Lung (tissue), 11 donors: ENCODE measurements at regions not wholly inside any gene's neighbourhood (a gene's known extent, or its start where the extent isn't known, plus 50 kb on each side); places are given as distances from the start of the nearest gene placed in this dataset.

ENCODE experiments used
- ATAC-seq: fragments of 200-7000 bp; cut with Tn5 transposase; one replicate; pipeline ENCODE4 v1.9.1; 2020; ENCODE audit warnings: moderate number of reproducible peaks; ENCODE audit not compliant: insufficient read depth, low FRiP score
- DNase-seq, 3 donors: peaks; one replicate each; pipeline ENCODE4 v3.0.0-alpha.2; 2013 to 2017
- H3K27ac ChIP-seq, 2 donors: one replicate each; pipeline ENCODE4 v1.5.1; 2013; ENCODE audit warnings: mild to moderate bottlenecking in 2 of 2, moderate library complexity in 2 of 2, control low read depth in 1 of 2, inconsistent platforms in 1 of 2, low read depth in 1 of 2, low read length in 1 of 2
- H3K27me3 ChIP-seq, 3 donors: one replicate each; pipeline ENCODE4 v1.5.1; 2013; ENCODE audit warnings: low read length in 2 of 3; ENCODE audit not compliant: control insufficient read depth in 3 of 3, insufficient read depth in 3 of 3
- H3K36me3 ChIP-seq, 4 donors: one replicate each; pipeline ENCODE4 v1.5.1; 2013; ENCODE audit warnings: low read length in 4 of 4, mild to moderate bottlenecking in 1 of 4, moderate library complexity in 1 of 4; ENCODE audit not compliant: control insufficient read depth in 4 of 4, insufficient read depth in 4 of 4
- H3K4me1 ChIP-seq, 5 donors: one replicate each; pipeline ENCODE4 v1.5.1; 2013; ENCODE audit warnings: low read length in 5 of 5, mild to moderate bottlenecking in 2 of 5, moderate library complexity in 1 of 5; ENCODE audit not compliant: control insufficient read depth in 5 of 5, insufficient read depth in 5 of 5
- H3K4me3 ChIP-seq: one replicate; pipeline ENCODE4 v1.5.1; 2013; ENCODE audit warnings: mild to moderate bottlenecking, control low read depth, moderate library complexity
- H3K9ac ChIP-seq, 2 donors: one replicate each; pipeline ENCODE4 v1.5.1; 2013; ENCODE audit warnings: low read length in 2 of 2, control low read depth in 1 of 2; ENCODE audit not compliant: insufficient read depth in 1 of 2
- H3K9me3 ChIP-seq, 4 donors: one replicate each; pipeline ENCODE4 v1.5.1; 2013; ENCODE audit warnings: low read length in 3 of 4, mild to moderate bottlenecking in 1 of 4, moderate library complexity in 1 of 4; ENCODE audit not compliant: control insufficient read depth in 4 of 4, insufficient read depth in 3 of 4
- CTCF ChIP-seq: IDR thresholded peaks from 2 replicates; pipeline ENCODE4 v1.5.1; 2012; ENCODE audit warnings: mild to moderate bottlenecking; ENCODE audit errors: control extremely low read depth, extremely low read depth
- WGBS, 2 donors: extraction: QIAGEN DNeasy Blood & Tissue Kit; methylation state at CpG; one replicate each; pipeline ENCODE4 v1.1.7; 2013; 5-methylcytosine and 5-hydroxymethylcytosine counted together
- donor health status: control.
- donor health status: control.
- donor health status: Bipolar disorder and iron deficiency.
- donor health status: healthy.
- donor health status: DM: yes; HTN: yes; CAD: no.

- ATAC-seq (no peak), DNase-seq (no peak)
- Histone ChIP-seq H3K9ac (no peak overlapping the region), H3K36me3 (no peaks in the 10 kb centered on the region), H3K4me1 (peaks cover 0 to 2% (median 0%) of the 10 kb centered on the region in 5 donors), H3K27ac (no peak overlapping the region), H3K27me3 (no peaks in the 10 kb centered on the region), H3K9me3 (no peaks in the 10 kb centered on the region), H3K4me3 (no peak overlapping the region)
- WGBS, 2 donors = 74 to 78% methylated on average over 2 of the region's 2 CpGs
- TF ChIP-seq CTCF = no peak
Observed at GRCh38 chr4:188887905-188888304, 748.7 kb downstream of the TRIML1 start.

- DNase-seq = no peak
- no peak for TF ChIP-seq CTCF
Observed at GRCh38 chr4:188892837-188893236, 753.6 kb downstream of the TRIML1 start.

GRCh38 chr4:188903986-188904385, 764.7 kb downstream of the TRIML1 start:
- Histone ChIP-seq H3K4me1 (no peaks in the 10 kb centered on the region), H3K9ac (no peak overlapping the region), H3K9me3 (peaks cover 0 to 2% (median 0%) of the 10 kb centered on the region in 4 donors), H3K27me3 (no peaks in the 10 kb centered on the region), H3K27ac (no peak overlapping the region), H3K36me3 (no peaks in the 10 kb centered on the region), H3K4me3 (no peak overlapping the region)
- no peak for ATAC-seq
- TF ChIP-seq CTCF = no peak
- DNase-seq = no peak
- 47 to 61% methylated on average over 2 of the region's 2 CpGs for WGBS, 2 donors

More at GRCh38 chr4:188892837-188893236, 753.6 kb downstream of the TRIML1 start:
- no peak for ATAC-seq
- Histone ChIP-seq H3K36me3 (no peaks in the 10 kb centered on the region), H3K27me3 (no peaks in the 10 kb centered on the region), H3K27ac (no peak overlapping the region), H3K4me3 (no peak overlapping the region), H3K9me3 (no peaks in the 10 kb centered on the region), H3K4me1 (no peaks in the 10 kb centered on the region), H3K9ac (no peak overlapping the region)
- 90 to 96% methylated on average over 2 of the region's 2 CpGs for WGBS, 2 donors

GRCh38 chr4:188904617-188905016, 765.4 kb downstream of the TRIML1 start:
- no peaks in the 10 kb centered on the region for H3K36me3 ChIP-seq
- ATAC-seq (no peak), DNase-seq (no peak)
- H3K9me3 ChIP-seq = peaks cover 0 to 2% (median 0%) of the 10 kb centered on the region in 4 donors
- 83 to 87% methylated on average over 9 to 12 of the region's 12 CpGs for WGBS, 2 donors
- no peak overlapping the region for H3K27ac ChIP-seq
- no peaks in the 10 kb centered on the region for H3K27me3 ChIP-seq
- H3K4me3 ChIP-seq = no peak overlapping the region
- no peaks in the 10 kb centered on the region for H3K4me1 ChIP-seq
- TF ChIP-seq CTCF = no peak
- H3K9ac ChIP-seq = no peak overlapping the region
